GM12892 (cell line): ENCODE measurements at regions not wholly inside any gene's neighbourhood (a gene's known extent, or its start where the extent isn't known, plus 50 kb on each side); places are given as distances from the start of the nearest gene placed in this dataset.

Experiments
- POLR2A ChIP-seq: IDR thresholded peaks from 2 replicates; pipeline ENCODE4 v1.6.1; 2011; ENCODE audit warnings: low read depth, low read length, control low read depth
- POLR2AphosphoS5 ChIP-seq: IDR thresholded peaks from 2 replicates; pipeline ENCODE4 v1.6.1; 2011; ENCODE audit warnings: low read depth, low read length, control low read depth

DNA sequence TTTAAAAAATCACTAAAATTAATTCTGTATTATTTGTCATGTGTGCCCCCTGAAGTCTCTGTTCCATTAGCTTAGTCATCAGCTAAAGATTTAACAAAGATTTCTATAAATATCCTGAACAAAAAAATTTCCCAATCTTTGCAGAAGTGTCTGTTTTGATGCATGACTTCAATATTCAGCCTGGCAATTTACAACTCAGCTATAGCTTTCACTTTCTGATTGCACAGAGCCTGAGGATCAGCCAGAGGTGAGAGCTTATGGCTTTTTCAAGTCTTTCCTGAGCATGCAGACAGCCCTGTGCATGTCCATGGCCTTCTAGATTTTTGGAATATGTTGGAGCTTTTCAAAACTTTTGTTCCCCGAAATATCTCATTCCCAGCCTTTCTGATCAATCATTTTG lies 420.1 kb downstream of the ZNF674 start:
- TF ChIP-seq POLR2A (no peak), POLR2AphosphoS5 (no peak)
